ENCODE measurements at regions not wholly inside any gene's neighbourhood (a gene's known extent, or its start where the extent isn't known, plus 50 kb on each side); places are given as distances from the start of the nearest gene placed in this dataset.
A peak's percentile ranks its signal among the peaks of the same experiment; 100 is the strongest.

DNA sequence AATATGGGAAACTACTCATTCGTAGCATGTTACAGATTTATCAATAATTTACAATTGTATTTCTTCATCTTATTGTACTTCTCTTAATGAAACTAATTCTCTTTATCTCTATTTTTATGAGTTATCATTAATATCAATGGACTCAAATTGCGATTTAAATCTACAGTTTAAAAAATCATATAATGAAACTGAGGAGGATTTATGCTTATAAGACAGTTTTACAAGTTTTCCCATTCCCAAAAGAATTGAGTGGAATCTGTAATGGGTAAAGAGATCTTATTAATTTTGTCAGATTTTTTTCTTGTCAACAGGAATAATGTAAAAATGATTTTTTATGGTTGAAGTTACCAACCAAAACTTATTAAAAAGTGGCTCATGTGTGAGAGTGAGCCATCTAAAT lies 468.0 kb downstream of the METTL4 start:
- no peak for DNase-seq

GRCh38 chr18:2104620-2105462 lies 466.5 kb downstream of the METTL4 start:
- DNase-seq (peak; percentile 14), ATAC-seq (peak; percentile 55 to 67)
- H3K9me3 Mint-ChIP-seq = peaks cover 3% of the 10 kb centered on the region
- no peaks in the 10 kb centered on the region for H3K36me3 Mint-ChIP-seq (ENCODE audit: insufficient read depth)
- H3K4me1 Mint-ChIP-seq (ENCODE audit: low read depth) = no peaks in the 10 kb centered on the region
- H3K4me3 Mint-ChIP-seq = no peak overlapping the region
- H3K27me3 Mint-ChIP-seq (ENCODE audit: low read depth) = peaks cover 6% of the 10 kb centered on the region

More for the DNA sequence above, 468.0 kb downstream of the METTL4 start:
- no peak overlapping the region for H3K4me3 Mint-ChIP-seq
- peaks cover 3% of the 10 kb centered on the region for H3K9me3 Mint-ChIP-seq
- no peak for ATAC-seq
- H3K27me3 Mint-ChIP-seq (ENCODE audit: low read depth) = peaks cover 4% of the 10 kb centered on the region
- no peaks in the 10 kb centered on the region for H3K36me3 Mint-ChIP-seq (ENCODE audit: insufficient read depth)
- no peaks in the 10 kb centered on the region for H3K4me1 Mint-ChIP-seq (ENCODE audit: low read depth)

- ATAC-seq (no peak), DNase-seq (no peak)
- H3K4me1 Mint-ChIP-seq (ENCODE audit: low read depth) = no peaks in the 10 kb centered on the region
- no peak overlapping the region for H3K4me3 Mint-ChIP-seq
- H3K36me3 Mint-ChIP-seq (ENCODE audit: insufficient read depth) = no peaks in the 10 kb centered on the region
- peaks cover 19% of the 10 kb centered on the region for H3K27me3 Mint-ChIP-seq (ENCODE audit: low read depth)
- H3K9me3 Mint-ChIP-seq = no peaks in the 10 kb centered on the region
Observed at GRCh38 chr18:2108591-2108990, 462.7 kb downstream of the METTL4 start.

- no peak for DNase-seq
- Mint-ChIP-seq H3K4me1 (ENCODE audit: low read depth) (no peaks in the 10 kb centered on the region), H3K9me3 (no peaks in the 10 kb centered on the region), H3K4me3 (no peak overlapping the region), H3K36me3 (ENCODE audit: insufficient read depth) (no peaks in the 10 kb centered on the region), H3K27me3 (ENCODE audit: low read depth) (peaks cover 23% of the 10 kb centered on the region)
- ATAC-seq = no peak
Observed at GRCh38 chr18:2111456-2111855, 459.8 kb downstream of the METTL4 start.

GRCh38 chr18:2112435-2113045 lies 458.8 kb downstream of the METTL4 start:
- Mint-ChIP-seq H3K27me3 (ENCODE audit: low read depth) (peaks cover 23% of the 10 kb centered on the region), H3K4me1 (ENCODE audit: low read depth) (no peaks in the 10 kb centered on the region), H3K9me3 (no peaks in the 10 kb centered on the region), H3K4me3 (no peak overlapping the region), H3K36me3 (ENCODE audit: insufficient read depth) (no peaks in the 10 kb centered on the region)
- DNase-seq (no peak), ATAC-seq (no peak)

- Mint-ChIP-seq H3K36me3 (ENCODE audit: insufficient read depth) (no peaks in the 10 kb centered on the region), H3K4me1 (ENCODE audit: low read depth) (no peaks in the 10 kb centered on the region), H3K4me3 (no peak overlapping the region), H3K9me3 (no peaks in the 10 kb centered on the region), H3K27me3 (ENCODE audit: low read depth) (peaks cover 21% of the 10 kb centered on the region)
- DNase-seq = no peak
- ATAC-seq = no peak
Observed at GRCh38 chr18:2114289-2114688, 457.0 kb downstream of the METTL4 start.

GRCh38 chr18:2114765-2115164 lies 456.5 kb downstream of the METTL4 start:
- Mint-ChIP-seq H3K27me3 (ENCODE audit: low read depth) (peaks cover 21% of the 10 kb centered on the region), H3K4me3 (no peak overlapping the region), H3K4me1 (ENCODE audit: low read depth) (no peaks in the 10 kb centered on the region), H3K36me3 (ENCODE audit: insufficient read depth) (no peaks in the 10 kb centered on the region), H3K9me3 (no peaks in the 10 kb centered on the region)
- DNase-seq = no peak
- no peak for ATAC-seq

GRCh38 chr18:2121224-2121623 lies 450.1 kb downstream of the METTL4 start:
- H3K27me3 Mint-ChIP-seq (ENCODE audit: low read depth) = no peaks in the 10 kb centered on the region
- H3K4me1 Mint-ChIP-seq (ENCODE audit: low read depth) = no peaks in the 10 kb centered on the region
- H3K36me3 Mint-ChIP-seq (ENCODE audit: insufficient read depth) = no peaks in the 10 kb centered on the region
- DNase-seq (no peak), ATAC-seq (no peak)
- H3K9me3 Mint-ChIP-seq = no peaks in the 10 kb centered on the region
- no peak overlapping the region for H3K4me3 Mint-ChIP-seq

DNA sequence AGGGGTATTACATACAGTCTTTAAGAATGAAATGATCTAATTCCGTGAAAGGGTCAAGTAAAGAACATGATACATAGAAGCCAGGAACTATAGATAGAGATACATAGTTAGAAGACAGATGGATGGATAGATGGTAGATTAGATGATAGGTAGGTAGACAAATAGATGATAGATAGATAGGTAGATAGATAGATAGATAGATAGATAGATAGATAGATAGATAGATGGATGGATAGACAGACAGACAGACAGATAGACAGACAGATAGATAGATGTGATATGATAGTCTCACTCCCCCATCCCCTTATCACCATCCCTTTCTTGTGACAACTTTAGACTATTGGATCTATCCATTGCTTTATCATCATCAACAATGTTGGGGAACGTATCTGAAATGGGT lies 448.2 kb downstream of the METTL4 start:
- H3K27me3 Mint-ChIP-seq (ENCODE audit: low read depth) = peaks cover 4% of the 10 kb centered on the region
- no peaks in the 10 kb centered on the region for H3K4me1 Mint-ChIP-seq (ENCODE audit: low read depth)
- H3K9me3 Mint-ChIP-seq = no peaks in the 10 kb centered on the region
- no peaks in the 10 kb centered on the region for H3K36me3 Mint-ChIP-seq (ENCODE audit: insufficient read depth)
- ATAC-seq (no peak), DNase-seq (no peak)
- H3K4me3 Mint-ChIP-seq = no peak overlapping the region

DNA sequence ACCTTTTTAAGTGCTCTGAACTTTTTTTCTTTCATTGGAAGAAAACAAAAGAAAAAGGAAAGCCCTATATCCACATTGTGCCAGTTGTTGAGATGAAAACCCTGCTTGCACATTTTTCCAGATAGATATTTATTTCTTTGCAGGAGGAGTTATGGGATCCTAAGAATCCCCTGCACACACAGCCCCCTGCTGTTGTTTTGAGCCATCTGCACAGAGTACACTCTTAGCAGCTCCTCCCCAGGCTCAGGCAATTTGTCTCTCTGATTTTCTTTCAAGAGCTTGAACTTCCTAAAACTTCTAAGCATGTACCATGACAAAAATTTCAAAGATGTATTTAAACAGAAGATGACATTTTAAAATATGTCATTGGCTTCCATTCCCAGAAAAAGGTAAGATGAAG lies 436.9 kb downstream of the METTL4 start:
- DNase-seq (no peak), ATAC-seq (no peak)
- Mint-ChIP-seq H3K4me1 (ENCODE audit: low read depth) (no peaks in the 10 kb centered on the region), H3K36me3 (ENCODE audit: insufficient read depth) (no peaks in the 10 kb centered on the region), H3K4me3 (no peak overlapping the region), H3K9me3 (no peaks in the 10 kb centered on the region), H3K27me3 (ENCODE audit: low read depth) (peaks cover 16% of the 10 kb centered on the region)

DNA sequence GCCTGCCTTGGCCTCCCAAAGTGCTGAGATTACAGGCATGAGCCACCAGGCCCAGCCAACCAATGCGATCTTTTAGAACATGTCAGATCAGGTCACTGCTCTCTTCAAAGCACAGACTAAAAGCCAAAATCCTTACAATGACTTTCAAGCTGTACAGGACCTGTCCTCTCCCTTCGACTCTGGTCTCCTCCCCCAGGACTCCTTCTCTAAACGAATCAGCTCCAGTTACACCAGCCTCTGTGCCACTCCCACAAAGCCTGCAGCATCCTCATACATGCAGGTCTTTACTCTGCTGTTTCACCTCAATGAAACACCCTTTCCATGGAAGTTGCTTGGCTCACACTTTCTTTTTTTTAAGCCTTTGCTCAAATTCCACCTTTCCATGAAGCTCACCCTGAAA lies 436.0 kb downstream of the METTL4 start:
- ATAC-seq (no peak), DNase-seq (no peak)
- Mint-ChIP-seq H3K4me3 (no peak overlapping the region), H3K27me3 (ENCODE audit: low read depth) (peaks cover 12% of the 10 kb centered on the region), H3K9me3 (no peaks in the 10 kb centered on the region), H3K4me1 (ENCODE audit: low read depth) (no peaks in the 10 kb centered on the region), H3K36me3 (ENCODE audit: insufficient read depth) (no peaks in the 10 kb centered on the region)

GRCh38 chr18:2138552-2138951 lies 432.8 kb downstream of the METTL4 start:
- Mint-ChIP-seq H3K4me3 (no peak overlapping the region), H3K4me1 (ENCODE audit: low read depth) (no peaks in the 10 kb centered on the region), H3K9me3 (no peaks in the 10 kb centered on the region), H3K36me3 (ENCODE audit: insufficient read depth) (no peaks in the 10 kb centered on the region), H3K27me3 (ENCODE audit: low read depth) (peaks cover 15% of the 10 kb centered on the region)
- no peak for ATAC-seq
- DNase-seq = no peak

DNA sequence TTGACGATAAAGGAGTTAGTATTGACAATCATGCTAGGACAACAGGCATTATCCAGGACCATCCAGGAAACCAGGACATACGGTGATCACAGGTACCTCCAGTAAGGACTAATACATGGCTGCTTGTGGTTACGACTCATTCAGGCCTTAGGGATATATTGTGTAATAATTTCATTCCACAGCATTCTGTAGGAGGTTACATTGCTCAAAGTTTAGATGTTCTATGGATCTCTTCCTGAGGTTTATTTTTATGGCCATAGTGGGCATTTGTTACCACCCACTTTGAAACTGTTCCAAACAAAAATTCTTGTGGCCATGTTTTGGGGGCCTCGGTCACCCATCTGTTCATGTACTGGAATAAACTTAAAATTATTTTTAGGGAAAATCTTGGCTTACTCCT lies 431.6 kb downstream of the METTL4 start:
- ATAC-seq = no peak
- Mint-ChIP-seq H3K4me1 (ENCODE audit: low read depth) (no peaks in the 10 kb centered on the region), H3K4me3 (no peak overlapping the region), H3K9me3 (no peaks in the 10 kb centered on the region), H3K27me3 (ENCODE audit: low read depth) (peaks cover 15% of the 10 kb centered on the region), H3K36me3 (ENCODE audit: insufficient read depth) (no peaks in the 10 kb centered on the region)
- DNase-seq = no peak

- peaks cover 5% of the 10 kb centered on the region for H3K27me3 Mint-ChIP-seq (ENCODE audit: low read depth)
- H3K36me3 Mint-ChIP-seq (ENCODE audit: insufficient read depth) = no peaks in the 10 kb centered on the region
- H3K4me3 Mint-ChIP-seq = no peak overlapping the region
- H3K4me1 Mint-ChIP-seq (ENCODE audit: low read depth) = no peaks in the 10 kb centered on the region
- no peaks in the 10 kb centered on the region for H3K9me3 Mint-ChIP-seq
- ATAC-seq = no peak
- DNase-seq = no peak
Observed at GRCh38 chr18:2143636-2144035, 427.7 kb downstream of the METTL4 start.

GRCh38 chr18:2144811-2145210 lies 426.5 kb downstream of the METTL4 start:
- H3K4me1 Mint-ChIP-seq (ENCODE audit: low read depth) = no peaks in the 10 kb centered on the region
- H3K27me3 Mint-ChIP-seq (ENCODE audit: low read depth) = peaks cover 5% of the 10 kb centered on the region
- H3K4me3 Mint-ChIP-seq = no peak overlapping the region
- H3K36me3 Mint-ChIP-seq (ENCODE audit: insufficient read depth) = no peaks in the 10 kb centered on the region
- DNase-seq = no peak
- H3K9me3 Mint-ChIP-seq = no peaks in the 10 kb centered on the region
- no peak for ATAC-seq
